ENCODE measurements at regions not wholly inside any gene's neighbourhood (a gene's known extent, or its start where the extent isn't known, plus 50 kb on each side); places are given as distances from the start of the nearest gene placed in this dataset.

- TF ChIP-seq CTCF (IDR thresholded peaks at IDR 0.05; ENCODE audit: insufficient read depth, low read depth, low read length) (no peak), EZH2 (IDR thresholded peaks at IDR 0.05; ENCODE audit: insufficient read depth, low read length) (no peak)
Measured at GRCh38 chr14:87497301-87497700, 495.7 kb downstream of the GALC start.
